MM.1S (cell line): ENCODE measurements at regions not wholly inside any gene's neighbourhood (a gene's known extent, or its start where the extent isn't known, plus 50 kb on each side); places are given as distances from the start of the nearest gene placed in this dataset.

Experiments used
- EZH2phosphoT487 ChIP-seq: fragments of 300-600 bp; sonication (generic); IDR thresholded peaks from 2 replicates; pipeline ENCODE4 v1.6.1; 2018; ENCODE audit warnings: antibody characterized with exemption, low read length
- TF ChIP-seq, protein P1 (sequence below): fragments of 300-600 bp; sonication (generic); IDR thresholded peaks from 2 replicates; pipeline ENCODE4 v1.5.1; 2016; ENCODE audit warnings: antibody characterized with exemption, low read length, mixed read lengths

DNA sequence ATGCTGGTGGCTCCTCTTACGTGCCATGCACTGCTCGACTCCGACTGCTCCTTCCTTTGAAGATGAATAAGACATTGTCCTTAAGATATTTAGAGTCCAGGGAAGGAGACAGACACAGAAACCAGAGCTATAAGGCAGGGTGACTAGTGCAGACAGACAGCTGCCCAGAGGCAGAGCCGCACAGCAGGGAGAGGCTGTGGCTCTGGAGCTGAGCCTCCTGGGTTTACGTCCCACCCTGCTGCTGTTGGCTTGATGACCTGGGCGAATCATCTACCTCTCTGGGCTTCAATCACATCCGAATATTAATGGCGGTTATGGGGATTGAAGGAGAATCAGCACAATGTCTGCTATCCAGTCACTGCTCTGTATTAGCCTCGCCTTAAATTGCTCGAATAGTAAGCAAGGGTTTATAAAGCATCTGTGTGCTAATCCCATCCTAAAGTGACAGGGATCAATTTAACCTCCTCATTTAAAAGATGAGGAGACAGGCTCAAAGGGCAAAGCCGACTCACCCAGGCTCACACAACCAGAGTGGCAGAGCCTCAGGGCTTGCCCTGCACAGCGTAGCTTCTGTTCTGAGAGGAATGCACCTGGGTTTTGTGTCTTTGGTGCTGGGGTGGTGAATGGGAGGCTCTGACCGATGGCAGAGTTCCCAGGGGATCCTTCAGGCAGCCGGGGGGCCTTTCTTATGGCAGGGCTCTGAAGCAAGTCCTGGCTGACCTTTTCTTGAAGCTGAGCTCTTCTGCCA, 284.1 kb downstream of the MYCN start:
- TF ChIP-seq, protein P1, sequence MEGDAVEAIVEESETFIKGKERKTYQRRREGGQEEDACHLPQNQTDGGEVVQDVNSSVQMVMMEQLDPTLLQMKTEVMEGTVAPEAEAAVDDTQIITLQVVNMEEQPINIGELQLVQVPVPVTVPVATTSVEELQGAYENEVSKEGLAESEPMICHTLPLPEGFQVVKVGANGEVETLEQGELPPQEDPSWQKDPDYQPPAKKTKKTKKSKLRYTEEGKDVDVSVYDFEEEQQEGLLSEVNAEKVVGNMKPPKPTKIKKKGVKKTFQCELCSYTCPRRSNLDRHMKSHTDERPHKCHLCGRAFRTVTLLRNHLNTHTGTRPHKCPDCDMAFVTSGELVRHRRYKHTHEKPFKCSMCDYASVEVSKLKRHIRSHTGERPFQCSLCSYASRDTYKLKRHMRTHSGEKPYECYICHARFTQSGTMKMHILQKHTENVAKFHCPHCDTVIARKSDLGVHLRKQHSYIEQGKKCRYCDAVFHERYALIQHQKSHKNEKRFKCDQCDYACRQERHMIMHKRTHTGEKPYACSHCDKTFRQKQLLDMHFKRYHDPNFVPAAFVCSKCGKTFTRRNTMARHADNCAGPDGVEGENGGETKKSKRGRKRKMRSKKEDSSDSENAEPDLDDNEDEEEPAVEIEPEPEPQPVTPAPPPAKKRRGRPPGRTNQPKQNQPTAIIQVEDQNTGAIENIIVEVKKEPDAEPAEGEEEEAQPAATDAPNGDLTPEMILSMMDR, result no peak
- TF ChIP-seq EZH2phosphoT487, result no peak
